Raji (cell line): ENCODE measurements at regions not wholly inside any gene's neighbourhood (a gene's known extent, or its start where the extent isn't known, plus 50 kb on each side); places are given as distances from the start of the nearest gene placed in this dataset.

Experiments used
- POLR2A ChIP-seq: IDR thresholded peaks from 2 replicates; pipeline ENCODE4 v1.6.1; 2011; ENCODE audit warnings: low read depth, low read length, control low read depth; ENCODE audit not compliant: insufficient read depth

DNA sequence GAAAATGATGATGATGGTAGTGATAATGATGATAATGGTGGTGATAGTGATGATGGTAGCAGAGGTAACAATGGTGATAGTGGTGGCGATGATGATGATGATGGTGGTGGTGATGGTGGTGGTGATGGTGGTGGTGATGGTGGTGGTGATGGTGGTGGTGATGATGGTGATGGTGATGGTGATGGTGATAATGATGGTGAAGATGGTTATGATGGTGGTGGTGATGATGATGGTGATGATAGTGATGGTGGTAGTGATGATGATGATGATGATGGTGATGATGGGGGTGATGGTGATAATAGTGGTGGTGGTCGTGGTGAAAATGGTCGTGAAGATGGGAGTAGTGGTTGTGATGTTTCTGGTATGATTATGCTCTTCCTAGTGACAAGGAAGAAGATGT lies 581.8 kb downstream of the HS3ST4 start:
- no peak for TF ChIP-seq POLR2A

DNA sequence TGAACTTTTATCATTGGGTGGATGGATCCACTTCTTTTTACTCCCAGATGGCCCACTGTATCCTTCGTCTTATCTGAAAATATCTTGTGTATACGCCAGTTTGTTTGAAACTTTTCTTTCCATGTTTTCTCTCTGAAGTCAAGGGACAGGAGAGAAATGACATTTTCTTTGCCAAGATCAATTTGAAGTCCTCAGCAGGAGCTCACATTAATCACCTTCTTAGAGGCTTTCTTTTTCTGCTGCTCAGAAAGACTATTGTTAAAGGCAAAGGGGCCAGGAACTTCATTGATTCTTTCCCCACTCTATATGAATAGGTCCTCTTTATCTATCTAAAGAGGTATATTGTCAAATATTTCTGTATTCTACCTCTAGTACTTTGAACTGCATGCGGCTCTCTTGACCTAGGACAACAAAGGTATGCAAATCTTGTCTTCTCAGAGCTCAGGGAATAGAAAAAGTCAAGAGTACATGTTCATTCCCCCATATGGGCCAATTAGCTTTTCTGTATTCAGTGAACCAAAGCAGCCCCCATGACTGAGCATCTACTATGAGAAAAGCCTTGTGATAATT lies 583.3 kb downstream of the HS3ST4 start:
- no peak for TF ChIP-seq POLR2A

DNA sequence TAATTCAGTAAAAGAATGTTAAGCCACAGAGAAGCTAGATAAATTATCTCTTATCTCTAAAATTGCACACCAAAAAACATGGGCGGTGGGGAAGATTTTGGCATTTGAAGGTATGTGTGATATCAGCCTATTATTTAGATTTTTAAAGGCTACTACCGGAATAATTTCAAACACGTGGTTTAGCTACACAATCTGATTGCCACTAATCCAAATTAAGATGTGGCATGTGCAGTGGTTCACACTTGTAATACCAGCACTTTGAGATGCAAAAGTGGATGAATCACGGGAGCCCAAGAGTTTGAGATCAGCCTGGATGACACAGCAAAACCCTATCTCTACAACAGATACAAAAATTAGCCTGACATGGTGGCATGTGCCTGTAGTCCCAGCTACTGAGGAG lies 584.5 kb downstream of the HS3ST4 start:
- no peak for TF ChIP-seq POLR2A

DNA sequence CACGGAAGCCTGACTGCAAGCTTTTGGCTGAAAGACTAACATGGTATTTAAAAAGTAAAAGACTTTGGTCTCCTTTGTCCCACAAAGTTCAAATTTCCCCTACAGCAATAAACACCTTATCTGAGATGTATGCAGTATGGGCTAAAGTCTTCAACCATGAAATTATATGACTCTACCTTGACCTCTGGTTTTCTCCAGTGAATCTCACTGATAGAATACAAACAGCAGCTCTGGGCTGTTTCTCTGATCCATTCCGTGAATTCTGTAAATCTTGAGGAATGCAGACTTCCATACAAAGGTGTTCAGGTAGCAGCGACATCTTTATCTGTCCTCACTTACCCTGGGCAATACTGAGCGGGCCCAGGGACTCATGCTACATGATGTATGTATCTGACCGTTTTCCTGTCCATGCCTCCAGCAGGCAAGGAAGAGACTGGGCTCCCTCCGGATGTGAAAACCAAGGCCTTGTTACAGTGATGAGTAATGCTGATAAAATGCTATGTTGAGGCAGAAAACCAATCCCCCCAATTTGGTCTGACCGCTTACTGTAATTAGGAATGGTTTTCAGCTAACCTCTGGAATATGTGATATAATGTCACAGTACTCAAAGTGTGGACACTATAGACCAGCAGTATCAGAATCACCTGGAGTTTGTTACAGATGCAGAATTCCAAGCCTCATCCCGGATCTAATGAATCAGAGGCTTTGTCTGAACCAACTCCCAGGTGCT lies 589.8 kb downstream of the HS3ST4 start:
- no peak for TF ChIP-seq POLR2A

DNA sequence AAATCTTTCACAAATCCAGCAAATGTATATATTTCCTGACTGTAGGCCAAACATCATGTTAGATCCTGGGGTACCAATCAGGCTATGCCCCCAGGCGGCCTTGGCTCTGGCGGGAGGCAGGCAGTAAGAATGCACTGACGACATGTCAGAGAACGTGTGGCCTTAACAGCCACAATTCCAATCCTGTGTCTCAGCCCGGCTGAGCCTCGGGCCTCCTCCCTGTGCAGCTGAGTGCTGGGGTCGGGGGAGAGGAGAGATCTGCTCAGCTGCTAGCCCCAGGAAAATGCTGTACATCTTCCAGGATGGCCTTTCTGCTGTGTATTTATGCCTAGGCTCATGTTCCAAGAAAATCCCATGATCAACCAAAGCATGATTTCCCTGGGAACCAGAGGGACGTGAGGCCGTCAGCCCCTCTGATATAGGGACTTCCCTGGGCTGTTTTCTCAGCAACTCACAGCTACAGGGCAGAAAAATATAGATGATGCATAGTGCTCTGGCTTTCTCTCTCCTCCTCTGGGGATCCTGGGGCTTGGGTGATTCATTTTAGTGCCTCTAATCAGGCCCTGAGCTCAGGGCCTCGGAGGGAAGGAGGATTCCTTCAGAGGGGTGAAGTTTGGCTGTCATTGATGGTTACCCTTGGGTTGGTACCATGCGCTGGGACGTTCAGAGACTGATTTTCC lies 604.0 kb downstream of the HS3ST4 start:
- no peak for TF ChIP-seq POLR2A

DNA sequence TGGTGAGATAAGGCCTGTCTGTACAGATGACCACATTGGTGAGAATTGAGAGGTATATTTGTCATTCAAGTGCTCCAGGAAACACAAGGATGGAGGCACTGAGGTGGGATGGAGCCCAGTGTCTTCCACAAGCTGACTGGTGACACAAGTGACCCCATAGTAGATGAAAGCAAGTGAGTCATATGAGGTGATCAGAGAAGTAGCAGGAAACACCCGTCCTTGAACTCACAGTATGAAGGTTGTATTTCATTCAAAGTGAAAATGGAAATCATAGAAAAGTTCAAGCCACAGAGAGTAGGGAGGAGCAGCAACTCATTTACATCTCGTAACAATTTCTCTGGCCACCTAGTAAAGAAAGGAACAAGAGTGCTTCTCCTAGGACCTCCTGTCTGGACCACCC lies 609.8 kb downstream of the HS3ST4 start:
- TF ChIP-seq POLR2A = no peak

DNA sequence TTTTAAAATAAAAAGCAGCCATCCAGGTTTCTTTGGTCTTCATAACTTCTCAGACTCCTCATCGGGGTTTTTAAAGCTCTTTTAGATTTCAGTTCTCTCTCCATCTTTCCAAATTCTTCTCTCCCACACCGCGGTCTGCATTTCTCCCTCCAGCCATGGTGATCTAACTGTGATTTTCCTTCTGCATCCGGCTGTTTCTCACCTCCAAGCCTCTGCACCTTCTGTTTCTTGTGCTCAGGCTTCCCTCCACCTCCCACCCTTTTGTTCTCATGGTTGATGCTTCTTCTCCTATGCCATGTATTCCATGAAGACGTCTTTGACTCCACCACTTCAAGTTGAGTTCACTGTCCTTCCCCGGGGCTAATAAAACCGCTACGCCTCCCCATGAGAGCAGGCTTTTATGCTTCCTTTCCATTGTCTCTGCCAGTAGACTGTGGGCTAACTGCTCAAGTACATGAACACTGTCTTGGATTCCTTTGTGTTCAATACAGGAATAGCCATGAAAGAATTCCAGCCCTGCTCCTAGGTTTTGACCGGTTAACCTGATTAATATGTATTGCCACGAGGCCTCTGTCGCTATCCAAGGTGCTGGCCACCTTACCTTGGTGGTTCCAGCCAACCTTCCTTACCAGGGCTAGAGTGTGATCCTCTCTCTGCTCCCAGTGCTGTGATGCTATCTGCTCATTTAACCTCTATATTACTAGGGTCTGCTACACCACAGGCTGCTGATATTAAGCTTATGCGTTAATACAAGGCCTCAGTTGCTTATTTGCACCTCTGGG lies 625.1 kb downstream of the HS3ST4 start:
- TF ChIP-seq POLR2A = no peak

DNA sequence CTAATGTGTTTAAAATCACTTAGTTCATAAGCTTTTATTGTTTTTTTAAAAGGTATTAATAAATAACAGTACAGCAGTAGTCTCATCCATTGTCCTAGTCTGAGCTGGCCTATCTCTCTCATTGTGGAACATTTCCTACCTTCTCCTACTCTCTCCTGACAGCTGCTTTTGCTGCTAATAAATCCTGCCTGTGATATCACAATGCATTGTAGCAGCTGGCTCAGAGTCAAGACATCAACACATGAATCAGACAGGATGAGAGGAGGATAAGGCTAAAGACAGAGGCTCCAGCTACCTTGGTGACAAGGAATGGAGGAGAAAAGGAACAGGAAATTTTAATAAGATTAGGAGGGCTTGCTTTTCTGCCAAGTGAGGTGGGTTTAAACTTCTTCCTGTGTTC lies 626.1 kb downstream of the HS3ST4 start:
- TF ChIP-seq POLR2A = no peak

DNA sequence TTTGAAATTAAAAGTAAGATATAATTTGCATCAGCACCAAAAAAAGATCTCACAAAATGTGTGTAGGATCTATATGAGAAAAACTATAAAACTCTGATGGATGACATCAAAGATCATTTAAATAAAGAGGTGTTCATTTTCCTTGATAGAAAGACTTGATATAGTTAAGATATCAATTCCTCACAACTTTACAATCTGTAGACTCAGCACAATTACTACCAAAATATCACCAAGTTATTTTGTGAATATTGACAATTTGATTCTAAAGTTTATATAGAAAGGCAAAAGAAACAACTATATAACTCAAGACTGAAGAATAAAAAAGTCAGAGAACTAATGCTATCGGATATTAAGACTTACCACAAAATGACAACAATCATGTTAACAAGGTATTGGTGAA lies 638.9 kb downstream of the HS3ST4 start:
- no peak for TF ChIP-seq POLR2A

DNA sequence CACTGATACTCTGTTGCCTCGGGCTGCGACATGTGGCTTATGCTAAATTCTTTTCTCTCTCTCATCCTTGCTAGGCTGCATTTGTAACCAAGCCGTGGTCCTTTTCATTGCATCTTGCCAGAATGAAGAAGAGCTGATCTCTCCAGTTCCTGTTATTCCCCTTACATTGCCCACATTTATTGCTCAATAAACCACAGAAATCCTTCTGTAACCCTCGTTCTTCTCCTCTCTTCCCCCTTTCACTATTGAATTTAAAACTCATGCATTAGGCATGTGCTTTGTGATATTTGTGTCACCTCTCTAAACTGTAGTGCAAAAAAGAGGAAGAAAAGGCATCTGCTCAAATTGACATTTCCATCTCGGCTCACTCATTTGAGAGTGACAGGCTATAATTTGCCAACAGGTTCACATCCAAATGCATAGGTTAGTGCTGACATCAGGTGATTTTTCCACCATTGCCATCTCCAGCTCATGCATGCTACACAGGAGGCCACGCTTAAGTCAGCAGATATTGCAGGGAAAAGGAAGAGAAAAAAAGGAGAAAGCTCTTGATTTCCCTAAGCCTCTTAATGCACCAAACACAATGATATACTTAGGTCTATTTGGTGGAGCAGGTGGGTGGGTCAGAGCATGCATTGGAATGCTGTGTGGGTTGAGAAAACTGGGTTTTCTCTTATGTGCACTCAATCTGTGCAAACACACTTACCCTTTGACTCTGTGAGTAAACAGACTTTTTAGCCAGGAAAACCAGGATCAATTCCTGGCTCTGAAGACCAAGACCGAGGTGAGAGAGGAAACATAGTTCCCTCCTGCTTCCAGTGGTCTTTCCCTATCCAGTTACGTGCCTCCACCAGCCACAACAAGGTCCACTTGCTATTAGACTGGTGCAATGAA lies 642.7 kb downstream of the HS3ST4 start:
- no peak for TF ChIP-seq POLR2A

DNA sequence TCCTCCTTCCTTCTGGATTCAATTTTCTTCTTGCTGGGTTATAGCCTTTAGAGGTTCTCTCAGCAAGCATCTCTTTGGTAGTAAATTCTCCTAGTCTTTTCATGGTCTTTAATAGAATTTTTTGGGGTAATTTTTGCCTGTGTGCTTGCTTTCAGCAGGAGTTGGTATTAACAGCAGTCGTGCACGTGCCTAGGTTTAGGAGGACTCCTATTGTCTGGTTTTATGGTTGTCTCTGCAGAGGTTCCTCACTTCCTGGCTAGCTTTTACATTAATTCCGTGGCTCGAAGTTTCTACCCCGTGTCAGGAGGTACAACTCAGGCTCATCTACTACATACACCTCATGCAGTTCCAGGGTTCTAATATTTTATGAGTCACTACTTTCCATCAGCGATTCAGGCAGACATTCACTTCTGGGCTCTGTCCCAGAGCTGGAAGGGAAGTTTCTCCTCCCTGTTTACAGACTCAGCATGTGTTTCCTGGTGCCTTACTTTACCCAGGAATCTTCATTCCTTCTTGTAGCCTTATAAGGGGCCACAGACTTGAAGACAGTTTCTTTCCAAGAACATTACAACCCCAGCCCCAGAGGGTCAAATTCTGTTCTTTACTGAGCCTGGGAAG lies 643.6 kb downstream of the HS3ST4 start:
- no peak for TF ChIP-seq POLR2A

DNA sequence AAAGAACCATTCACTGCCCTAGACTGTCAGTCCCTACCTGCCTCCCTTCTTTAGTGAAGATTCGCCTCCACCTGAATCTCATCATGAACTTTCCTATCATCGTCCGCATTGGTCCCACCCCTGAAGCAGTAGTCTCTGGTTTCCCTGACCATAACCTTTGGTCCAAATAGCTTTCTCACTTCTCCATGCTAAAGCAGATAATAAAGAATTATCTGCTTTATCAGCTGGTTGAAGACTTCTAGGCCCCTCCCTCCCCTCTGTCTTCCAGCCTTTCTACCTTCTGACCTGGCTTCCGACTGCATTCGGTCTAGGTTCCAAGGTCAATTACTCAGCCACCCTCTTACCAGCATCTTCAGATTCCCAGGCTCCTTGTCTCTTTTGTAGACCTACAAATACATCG lies 650.9 kb downstream of the HS3ST4 start:
- no peak for TF ChIP-seq POLR2A

DNA sequence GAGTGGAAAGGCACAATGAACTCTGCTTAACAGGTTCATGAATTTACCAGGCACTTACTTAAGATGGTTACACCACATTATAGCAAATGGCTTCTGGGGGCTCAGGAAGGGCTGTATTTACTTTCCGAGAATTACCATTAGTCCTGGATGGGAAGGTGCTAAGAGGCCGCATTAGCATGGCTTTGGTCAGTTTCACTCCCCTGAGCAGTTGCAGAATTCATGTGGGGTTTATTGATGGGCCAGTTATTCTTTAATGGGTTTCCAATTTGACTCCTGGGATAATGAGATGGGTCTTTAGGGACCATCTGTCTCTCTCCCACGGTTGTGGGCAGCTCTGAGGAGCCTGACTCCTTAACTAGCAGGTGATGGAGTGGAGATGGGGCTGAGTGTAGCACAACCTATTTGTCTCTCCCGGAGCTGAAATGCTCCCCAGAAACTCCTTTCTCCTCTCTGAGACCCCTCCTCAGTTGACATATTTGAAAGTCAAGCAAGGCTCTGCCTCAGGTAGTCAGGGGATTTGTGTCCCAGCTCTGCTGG lies 652.5 kb downstream of the HS3ST4 start:
- no peak for TF ChIP-seq POLR2A

DNA sequence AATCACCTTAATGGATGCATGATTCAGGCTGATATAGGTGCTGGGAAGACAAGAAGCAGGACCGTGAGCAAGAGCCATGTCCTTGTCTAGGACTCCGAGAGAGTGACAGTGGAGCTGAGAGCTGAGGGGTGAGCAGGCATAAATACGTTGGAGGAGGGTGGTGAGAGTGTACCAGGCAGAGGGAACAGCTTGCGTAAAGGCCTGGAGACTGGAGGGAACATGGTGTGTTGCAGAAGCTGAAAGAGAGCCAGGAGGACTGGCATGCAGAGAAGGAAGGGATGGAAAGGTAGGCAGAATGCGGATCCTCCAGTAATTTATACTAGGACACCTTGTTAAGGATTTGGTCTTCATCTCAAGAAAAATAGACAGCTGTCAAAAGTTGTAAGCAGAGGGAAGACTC lies 653.2 kb downstream of the HS3ST4 start:
- TF ChIP-seq POLR2A = no peak

DNA sequence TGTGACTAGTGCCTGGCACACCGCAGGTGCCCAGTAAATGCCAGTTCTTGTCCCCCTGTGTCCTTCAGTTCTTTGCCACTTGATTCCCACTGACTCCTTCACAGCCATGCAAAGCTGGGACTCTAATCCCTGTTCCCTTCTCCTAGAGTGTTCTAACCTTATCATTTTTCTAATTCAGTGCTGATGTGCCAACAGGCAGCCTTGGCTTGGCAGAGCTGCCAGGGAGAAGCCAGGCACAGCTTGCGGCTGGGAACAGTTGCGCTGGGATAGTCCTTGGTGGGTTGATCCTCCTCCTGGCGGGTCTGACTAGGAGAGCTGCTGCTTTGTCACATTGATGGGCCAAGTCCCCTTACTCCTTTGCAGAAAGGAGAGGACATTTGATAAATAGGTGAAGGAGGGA lies 654.2 kb downstream of the HS3ST4 start:
- TF ChIP-seq POLR2A = no peak

DNA sequence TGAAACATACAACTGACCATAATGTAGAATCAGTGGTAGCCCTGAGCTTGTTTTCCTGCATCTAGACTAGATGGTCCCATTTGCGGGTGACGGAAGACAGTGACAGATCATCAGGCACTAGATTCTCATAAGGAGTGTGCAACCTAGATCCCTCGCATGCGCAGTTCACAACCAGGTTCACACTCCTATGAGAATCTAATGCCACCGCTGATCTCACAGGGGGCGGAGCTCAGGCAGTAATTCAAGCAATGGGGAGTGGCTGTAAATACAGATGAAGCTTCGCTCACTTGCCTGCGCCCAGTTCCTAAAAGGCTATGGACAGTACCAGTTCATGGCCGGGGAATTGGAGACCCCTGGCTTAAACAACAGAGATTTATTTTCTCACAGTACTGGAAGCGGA lies 656.3 kb downstream of the HS3ST4 start:
- no peak for TF ChIP-seq POLR2A
